ENCODE measurements at regions not wholly inside any gene's neighbourhood (a gene's known extent, or its start where the extent isn't known, plus 50 kb on each side); places are given as distances from the start of the nearest gene placed in this dataset.
A peak's percentile ranks its signal among the peaks of the same experiment; 100 is the strongest.

GRCh38 chr12:127025545-127025944, 1241.4 kb upstream of the TMEM132C start:
- TF ChIP-seq, protein P1, sequence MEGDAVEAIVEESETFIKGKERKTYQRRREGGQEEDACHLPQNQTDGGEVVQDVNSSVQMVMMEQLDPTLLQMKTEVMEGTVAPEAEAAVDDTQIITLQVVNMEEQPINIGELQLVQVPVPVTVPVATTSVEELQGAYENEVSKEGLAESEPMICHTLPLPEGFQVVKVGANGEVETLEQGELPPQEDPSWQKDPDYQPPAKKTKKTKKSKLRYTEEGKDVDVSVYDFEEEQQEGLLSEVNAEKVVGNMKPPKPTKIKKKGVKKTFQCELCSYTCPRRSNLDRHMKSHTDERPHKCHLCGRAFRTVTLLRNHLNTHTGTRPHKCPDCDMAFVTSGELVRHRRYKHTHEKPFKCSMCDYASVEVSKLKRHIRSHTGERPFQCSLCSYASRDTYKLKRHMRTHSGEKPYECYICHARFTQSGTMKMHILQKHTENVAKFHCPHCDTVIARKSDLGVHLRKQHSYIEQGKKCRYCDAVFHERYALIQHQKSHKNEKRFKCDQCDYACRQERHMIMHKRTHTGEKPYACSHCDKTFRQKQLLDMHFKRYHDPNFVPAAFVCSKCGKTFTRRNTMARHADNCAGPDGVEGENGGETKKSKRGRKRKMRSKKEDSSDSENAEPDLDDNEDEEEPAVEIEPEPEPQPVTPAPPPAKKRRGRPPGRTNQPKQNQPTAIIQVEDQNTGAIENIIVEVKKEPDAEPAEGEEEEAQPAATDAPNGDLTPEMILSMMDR (IDR thresholded peaks at IDR 0.05; ENCODE audit: low read depth, low read length) = peak; percentile 14; the same call in 1 of the 2 replicates
- CTCF ChIA-PET = interaction anchor here (1.0 kb wide), 1 partner anchor 356 kb away, joined by 4 read pairs; no protein-coding TSS in a partner anchor
- no peak for DNase-seq (ENCODE audit: low read depth, low spot score)

DNA sequence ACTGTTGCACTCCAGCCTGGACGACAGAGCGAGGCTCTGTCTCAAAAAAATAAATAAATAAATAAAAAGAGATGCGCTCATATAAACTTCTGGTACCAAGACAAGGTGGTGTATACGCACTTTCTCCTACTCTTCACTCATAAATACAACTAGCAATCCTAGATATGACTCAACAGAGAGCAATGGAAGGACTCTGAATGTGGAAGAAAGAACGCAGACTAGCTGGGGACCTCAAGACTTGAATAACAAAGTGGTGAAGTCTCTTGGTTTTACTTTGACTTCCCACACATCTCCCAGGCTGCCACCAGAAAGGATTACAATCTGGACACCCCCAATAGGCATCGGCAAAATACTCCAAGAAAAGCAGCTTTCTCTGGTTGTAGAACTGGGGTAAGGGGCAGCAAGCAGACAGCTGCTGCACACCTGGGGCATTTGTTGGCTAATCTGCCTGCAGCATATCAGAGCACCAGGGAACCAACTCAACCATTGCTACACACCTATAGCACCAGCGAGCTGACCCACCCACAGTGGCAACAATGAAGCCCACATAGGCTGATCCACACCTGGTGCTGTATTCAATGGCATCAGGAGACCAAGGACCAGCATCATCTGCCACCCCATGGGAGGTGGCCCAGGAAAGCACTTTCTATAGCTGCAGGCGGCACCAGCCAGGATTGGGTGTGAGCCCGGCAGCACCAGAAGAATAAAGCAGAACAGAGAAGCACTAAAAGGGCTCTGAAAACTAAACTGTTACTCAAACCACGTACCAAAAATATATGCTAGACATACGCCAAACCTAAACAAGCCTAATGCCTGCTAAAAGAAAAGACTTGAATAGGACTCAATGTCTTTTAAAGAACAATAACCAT, 1231.7 kb upstream of the TMEM132C start:
- DNase-seq (ENCODE audit: low read depth, low spot score) = no peak
- no peak overlapping the region for H3K4me3 ChIP-seq (ENCODE audit: low read depth, low read length)
- POLR2A ChIA-PET = no interaction called here

More at GRCh38 chr12:127025545-127025944, 1241.4 kb upstream of the TMEM132C start:
- Histone ChIP-seq H3K27ac (ENCODE audit: low read depth, low read length) (no peak overlapping the region), H3K4me3 (ENCODE audit: low read depth, low read length) (no peak overlapping the region), H3K27me3 (ENCODE audit: control insufficient read depth, insufficient read depth, low read length) (no peaks in the 10 kb centered on the region), H3K9me3 (ENCODE audit: control insufficient read depth, insufficient read depth, low read length) (no peaks in the 10 kb centered on the region)
- POLR2A ChIA-PET = no interaction called here

DNA sequence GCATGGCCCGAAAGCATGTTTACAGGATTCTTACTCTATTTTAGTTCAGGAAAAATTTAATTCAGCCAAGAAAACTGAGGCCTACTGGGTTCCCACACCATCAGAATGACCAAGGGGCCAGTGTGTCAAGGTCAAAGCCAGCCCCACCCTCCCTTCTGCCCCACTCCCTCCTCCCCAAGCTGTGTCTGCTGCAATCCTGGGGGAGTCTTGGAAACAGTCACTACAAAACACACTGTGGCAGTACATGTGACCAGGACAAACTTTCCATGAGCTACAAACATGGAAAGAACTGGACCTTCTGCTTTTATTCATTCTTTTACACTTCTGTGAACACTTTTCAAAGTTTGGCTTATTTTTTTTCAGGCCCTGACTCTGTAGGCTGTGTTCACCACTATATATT, 1228.8 kb upstream of the TMEM132C start:
- ChIA-PET POLR2A (no interaction called here), CTCF (no interaction called here)
- Histone ChIP-seq H3K27me3 (ENCODE audit: control insufficient read depth, insufficient read depth, low read length) (no peaks in the 10 kb centered on the region), H3K4me3 (ENCODE audit: low read depth, low read length) (no peak overlapping the region), H3K9me3 (ENCODE audit: control insufficient read depth, insufficient read depth, low read length) (no peaks in the 10 kb centered on the region), H3K27ac (ENCODE audit: low read depth, low read length) (no peak overlapping the region)
- TF ChIP-seq, protein P1 (IDR thresholded peaks at IDR 0.05; ENCODE audit: low read depth, low read length) = no peak
- DNase-seq (ENCODE audit: low read depth, low spot score) = no peak

More for the DNA sequence above, 1231.7 kb upstream of the TMEM132C start:
- TF ChIP-seq, protein P1 (IDR thresholded peaks at IDR 0.05; ENCODE audit: low read depth, low read length) = no peak
- CTCF ChIA-PET = no interaction called here
- Histone ChIP-seq H3K27me3 (ENCODE audit: control insufficient read depth, insufficient read depth, low read length) (no peaks in the 10 kb centered on the region), H3K27ac (ENCODE audit: low read depth, low read length) (no peak overlapping the region), H3K9me3 (ENCODE audit: control insufficient read depth, insufficient read depth, low read length) (no peaks in the 10 kb centered on the region)

GRCh38 chr12:127038761-127039160, 1228.2 kb upstream of the TMEM132C start:
- DNase-seq (ENCODE audit: low read depth, low spot score) = no peak
- Histone ChIP-seq H3K27me3 (ENCODE audit: control insufficient read depth, insufficient read depth, low read length) (no peaks in the 10 kb centered on the region), H3K27ac (ENCODE audit: low read depth, low read length) (no peak overlapping the region), H3K4me3 (ENCODE audit: low read depth, low read length) (no peak overlapping the region), H3K9me3 (ENCODE audit: control insufficient read depth, insufficient read depth, low read length) (no peaks in the 10 kb centered on the region)
- TF ChIP-seq, protein P1 (IDR thresholded peaks at IDR 0.05; ENCODE audit: low read depth, low read length) = no peak
- ChIA-PET POLR2A (no interaction called here), CTCF (no interaction called here)

- POLR2A ChIA-PET = no interaction called here
- CTCF ChIA-PET = no interaction called here
- Histone ChIP-seq H3K27me3 (ENCODE audit: control insufficient read depth, insufficient read depth, low read length) (no peaks in the 10 kb centered on the region), H3K27ac (ENCODE audit: low read depth, low read length) (no peak overlapping the region), H3K4me3 (ENCODE audit: low read depth, low read length) (no peak overlapping the region), H3K9me3 (ENCODE audit: control insufficient read depth, insufficient read depth, low read length) (no peaks in the 10 kb centered on the region; the same call in 1 of the 2 replicates)
- TF ChIP-seq, protein P1 (IDR thresholded peaks at IDR 0.05; ENCODE audit: low read depth, low read length) = no peak
- no peak for DNase-seq (ENCODE audit: low read depth, low spot score)
Observed at GRCh38 chr12:127041985-127042625, 1224.9 kb upstream of the TMEM132C start.
